Astrocyte (in vitro differentiated cells and primary cell): ENCODE measurements at regions not wholly inside any gene's neighbourhood (a gene's known extent, or its start where the extent isn't known, plus 50 kb on each side); places are given as distances from the start of the nearest gene placed in this dataset.

Source experiments
- DNase-seq: peaks from one replicate; pipeline ENCODE4 v3.0.0-alpha.2; 2010; ENCODE audit warnings: low read depth
- FAIRE-seq: peaks from 2 replicates; lab custom pipeline; 2011; peaks lifted over from hg19 to GRCh38; lab: Jason Lieb, UNC
- H2AFZ ChIP-seq: 2 replicates; pipeline ENCODE4 v1.6.0; 2012; ENCODE audit warnings: low read depth, low read length, inconsistent platforms
- H3K27ac ChIP-seq: 2 replicates; pipeline ENCODE4 v1.5.1; 2011; ENCODE audit warnings: low read depth, low read length, inconsistent platforms
- H3K27me3 ChIP-seq: 2 replicates; pipeline ENCODE4 v1.6.0; 2011; ENCODE audit warnings: low read length, inconsistent platforms; ENCODE audit not compliant: insufficient read depth
- H3K36me3 ChIP-seq: 2 replicates; pipeline ENCODE4 v1.5.1; 2011; ENCODE audit warnings: low read length, inconsistent platforms; ENCODE audit not compliant: insufficient read depth
- H3K4me1 ChIP-seq: 2 replicates; pipeline ENCODE4 v1.5.1; 2011; ENCODE audit warnings: low read length, inconsistent platforms; ENCODE audit not compliant: insufficient read depth
- H3K4me2 ChIP-seq: 2 replicates; pipeline ENCODE4 v1.6.0; 2012; ENCODE audit warnings: low read length, inconsistent platforms
- H3K4me3 ChIP-seq: 2 replicates; pipeline ENCODE4 v1.5.1; 2011; ENCODE audit warnings: low read depth, mild to moderate bottlenecking, low read length, inconsistent platforms; ENCODE audit not compliant: insufficient read depth
- H3K79me2 ChIP-seq: 2 replicates; pipeline ENCODE4 v1.6.0; 2012; ENCODE audit warnings: mild to moderate bottlenecking, low read length, inconsistent platforms; ENCODE audit not compliant: insufficient read depth
- H3K9ac ChIP-seq: 2 replicates; pipeline ENCODE4 v1.6.0; 2012; ENCODE audit warnings: mild to moderate bottlenecking, low read length, inconsistent platforms
- H3K9me3 ChIP-seq: 2 replicates; pipeline ENCODE4 v1.5.1; 2012; ENCODE audit warnings: low read depth, mild to moderate bottlenecking, low read length, inconsistent platforms; ENCODE audit not compliant: insufficient read depth
- H4K20me1 ChIP-seq: 2 replicates; pipeline ENCODE4 v1.6.0; 2012; ENCODE audit warnings: low read length, inconsistent platforms; ENCODE audit not compliant: insufficient read depth
- H3K27ac Mint-ChIP-seq: one replicate; pipeline ENCODE4 v1.8.0; 2021; ENCODE audit warnings: mild to moderate bottlenecking, mixed read lengths; ENCODE audit not compliant: unreplicated experiment
- H3K27me3 Mint-ChIP-seq: one replicate; pipeline ENCODE4 v1.8.0; 2021; ENCODE audit warnings: low read depth, mixed read lengths; ENCODE audit not compliant: unreplicated experiment
- H3K36me3 Mint-ChIP-seq: one replicate; pipeline ENCODE4 v1.8.0; 2021; ENCODE audit warnings: low read depth, mixed read lengths; ENCODE audit not compliant: unreplicated experiment
- H3K4me1 Mint-ChIP-seq: one replicate; pipeline ENCODE4 v1.8.0; 2021; ENCODE audit warnings: low read depth, mixed read lengths; ENCODE audit not compliant: unreplicated experiment
- H3K4me3 Mint-ChIP-seq: one replicate; pipeline ENCODE4 v1.8.0; 2021; ENCODE audit warnings: mild to moderate bottlenecking, moderate library complexity, mixed read lengths; ENCODE audit not compliant: unreplicated experiment
- H3K9me3 Mint-ChIP-seq: one replicate; pipeline ENCODE4 v1.8.0; 2021; ENCODE audit warnings: mild to moderate bottlenecking, mixed read lengths; ENCODE audit not compliant: unreplicated experiment
- EZH2 ChIP-seq: IDR thresholded peaks from 2 replicates; pipeline ENCODE4 v1.6.1; 2012; ENCODE audit warnings: mild to moderate bottlenecking, low read length, inconsistent platforms; ENCODE audit not compliant: insufficient read depth
- TF ChIP-seq, protein P1 (sequence below): IDR thresholded peaks from 2 replicates; pipeline ENCODE4 v1.5.1; 2011; ENCODE audit warnings: low read depth, mild to moderate bottlenecking, inconsistent platforms, low read length, moderate library complexity; ENCODE audit not compliant: insufficient read depth

DNA sequence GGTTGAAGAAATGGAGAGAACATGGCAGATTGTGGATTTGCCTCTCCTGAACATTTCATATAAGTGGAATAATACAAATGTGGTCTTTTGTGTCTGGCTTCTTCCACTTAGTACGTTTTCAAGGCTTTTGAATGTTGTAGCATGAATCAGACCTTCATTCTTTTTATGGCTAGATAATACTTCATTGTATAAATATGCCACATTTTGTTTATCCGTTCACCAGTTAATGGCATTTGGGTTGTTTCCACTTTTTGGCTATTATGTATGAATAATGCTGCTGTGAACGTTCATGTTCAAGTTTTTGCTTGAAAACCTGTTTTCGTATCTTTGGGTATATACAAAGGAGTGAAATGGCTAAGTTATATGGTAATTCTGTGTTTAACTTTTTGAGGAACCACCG lies 130.4 kb downstream of the TANC2 start:
- H3K79me2 ChIP-seq, result peaks cover 81% of the 10 kb centered on the region
- H3K4me3 Mint-ChIP-seq, result no peak overlapping the region
- peak; percentile 13 for FAIRE-seq

DNA sequence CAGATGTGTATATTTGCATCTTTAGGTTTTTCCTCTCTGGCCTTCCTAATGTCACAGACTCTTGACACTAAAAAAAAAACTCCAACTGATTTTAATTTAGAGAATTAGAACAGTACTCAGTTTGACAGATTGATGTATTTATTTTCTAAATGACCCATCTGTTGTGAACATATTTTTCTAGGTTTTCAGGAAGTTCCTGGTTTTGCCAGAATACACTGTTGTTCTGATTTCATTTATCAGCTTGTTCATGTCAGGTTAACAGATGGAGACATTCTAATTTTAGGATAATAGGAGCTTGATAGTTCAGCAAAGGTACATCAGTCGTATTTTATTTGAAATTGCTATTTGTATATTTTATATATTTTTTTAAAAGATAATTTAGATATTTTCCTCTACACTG lies 133.4 kb downstream of the TANC2 start:
- Histone ChIP-seq H3K4me2 (no peak overlapping the region), H3K27me3 (no peaks in the 10 kb centered on the region), H3K27ac (no peak overlapping the region), H3K4me3 (no peak overlapping the region), H3K9me3 (no peaks in the 10 kb centered on the region), H4K20me1 (peaks cover 13% of the 10 kb centered on the region), H3K9ac (no peak overlapping the region), H3K4me1 (peaks cover 4% of the 10 kb centered on the region), H2AFZ (no peak overlapping the region), H3K36me3 (peaks cover 10% of the 10 kb centered on the region), H3K79me2 (peaks cover 79% of the 10 kb centered on the region)
- H3K36me3 Mint-ChIP-seq, result peaks cover 8% of the 10 kb centered on the region
- no peak for TF ChIP-seq EZH2
- TF ChIP-seq, protein P1, sequence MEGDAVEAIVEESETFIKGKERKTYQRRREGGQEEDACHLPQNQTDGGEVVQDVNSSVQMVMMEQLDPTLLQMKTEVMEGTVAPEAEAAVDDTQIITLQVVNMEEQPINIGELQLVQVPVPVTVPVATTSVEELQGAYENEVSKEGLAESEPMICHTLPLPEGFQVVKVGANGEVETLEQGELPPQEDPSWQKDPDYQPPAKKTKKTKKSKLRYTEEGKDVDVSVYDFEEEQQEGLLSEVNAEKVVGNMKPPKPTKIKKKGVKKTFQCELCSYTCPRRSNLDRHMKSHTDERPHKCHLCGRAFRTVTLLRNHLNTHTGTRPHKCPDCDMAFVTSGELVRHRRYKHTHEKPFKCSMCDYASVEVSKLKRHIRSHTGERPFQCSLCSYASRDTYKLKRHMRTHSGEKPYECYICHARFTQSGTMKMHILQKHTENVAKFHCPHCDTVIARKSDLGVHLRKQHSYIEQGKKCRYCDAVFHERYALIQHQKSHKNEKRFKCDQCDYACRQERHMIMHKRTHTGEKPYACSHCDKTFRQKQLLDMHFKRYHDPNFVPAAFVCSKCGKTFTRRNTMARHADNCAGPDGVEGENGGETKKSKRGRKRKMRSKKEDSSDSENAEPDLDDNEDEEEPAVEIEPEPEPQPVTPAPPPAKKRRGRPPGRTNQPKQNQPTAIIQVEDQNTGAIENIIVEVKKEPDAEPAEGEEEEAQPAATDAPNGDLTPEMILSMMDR, result no peak
- FAIRE-seq (peak; percentile 43), DNase-seq (no peak)
- H3K4me1 Mint-ChIP-seq, result peaks cover 1% of the 10 kb centered on the region
- H3K4me3 Mint-ChIP-seq, result no peak overlapping the region
- no peak overlapping the region for H3K27ac Mint-ChIP-seq
- no peaks in the 10 kb centered on the region for H3K9me3 Mint-ChIP-seq
- no peaks in the 10 kb centered on the region for H3K27me3 Mint-ChIP-seq

More for the DNA sequence above, 130.4 kb downstream of the TANC2 start:
- Histone ChIP-seq H3K27me3 (no peaks in the 10 kb centered on the region), H4K20me1 (peaks cover 24% of the 10 kb centered on the region), H3K9ac (peak overlapping the region; percentile 15), H3K36me3 (peaks cover 8% of the 10 kb centered on the region), H3K27ac (peak overlapping the region; percentile 61), H3K4me1 (peaks cover 4% of the 10 kb centered on the region), H2AFZ (no peak overlapping the region), H3K4me2 (peak overlapping the region; percentile 26), H3K4me3 (no peak overlapping the region), H3K9me3 (no peaks in the 10 kb centered on the region)
- no peaks in the 10 kb centered on the region for H3K9me3 Mint-ChIP-seq
- H3K36me3 Mint-ChIP-seq, result peaks cover 4% of the 10 kb centered on the region
- DNase-seq, result peak; percentile 85
- H3K27me3 Mint-ChIP-seq, result no peaks in the 10 kb centered on the region
- no peak for TF ChIP-seq EZH2
- TF ChIP-seq, protein P1, result no peak
- peaks cover 1% of the 10 kb centered on the region for H3K4me1 Mint-ChIP-seq
- H3K27ac Mint-ChIP-seq, result no peak overlapping the region

DNA sequence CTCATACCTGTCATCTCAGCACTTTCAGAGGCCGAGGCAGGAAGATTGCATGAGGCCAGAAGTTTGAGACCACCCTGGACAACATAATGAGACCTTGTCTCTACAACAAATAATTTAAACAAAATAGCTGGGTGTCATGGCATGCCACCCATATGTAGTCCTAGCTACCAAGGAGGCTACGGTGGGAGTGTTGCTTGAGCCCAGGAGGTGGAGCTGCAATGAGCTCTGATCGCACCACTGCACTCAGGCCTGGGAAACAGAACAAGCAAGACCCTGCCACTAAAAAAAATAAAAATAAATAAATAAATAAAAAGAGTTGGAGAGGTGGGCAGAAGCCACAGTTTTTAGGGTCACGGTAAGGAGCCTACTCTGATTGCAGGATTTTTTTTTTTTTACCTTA lies 136.0 kb downstream of the TANC2 start:
- TF ChIP-seq, protein P1, result no peak
- TF ChIP-seq EZH2, result no peak
- no peak for FAIRE-seq
- no peaks in the 10 kb centered on the region for H3K9me3 Mint-ChIP-seq

More for the DNA sequence above, 136.0 kb downstream of the TANC2 start:
- Mint-ChIP-seq H3K27me3 (no peaks in the 10 kb centered on the region), H3K36me3 (peaks cover 8% of the 10 kb centered on the region), H3K4me1 (no peaks in the 10 kb centered on the region), H3K27ac (no peak overlapping the region), H3K4me3 (no peak overlapping the region)
- DNase-seq, result no peak
- no peak overlapping the region for H3K4me2 ChIP-seq
- H3K9ac ChIP-seq, result no peak overlapping the region
- no peak overlapping the region for H3K27ac ChIP-seq
- H2AFZ ChIP-seq, result no peak overlapping the region
- no peak overlapping the region for H3K4me3 ChIP-seq
- no peaks in the 10 kb centered on the region for H3K9me3 ChIP-seq
- H3K27me3 ChIP-seq, result no peaks in the 10 kb centered on the region
- H3K4me1 ChIP-seq, result no peaks in the 10 kb centered on the region
- H4K20me1 ChIP-seq, result peaks cover 9% of the 10 kb centered on the region
- H3K36me3 ChIP-seq, result peaks cover 10% of the 10 kb centered on the region
- H3K79me2 ChIP-seq, result peaks cover 66% of the 10 kb centered on the region
